Adrenal gland (tissue), 9 donors: ENCODE measurements at regions not wholly inside any gene's neighbourhood (a gene's known extent, or its start where the extent isn't known, plus 50 kb on each side); places are given as distances from the start of the nearest gene placed in this dataset.

ENCODE experiments used
- DNase-seq, 7 donors: peaks; one replicate each; pipeline ENCODE4 v3.0.0-alpha.2; 2019 to 2020
- H3K27ac ChIP-seq, 5 donors: fragments of 200-600 bp; sonication (generic) in 4 of 5; 1 replicate in 3 of 5; 2 replicates in 2 of 5; pipeline versions ENCODE4 v1.5.1 to v1.8.0; 2016 to 2020; ENCODE audit warnings: mild to moderate bottlenecking in 1 of 5
- H3K27me3 ChIP-seq: fragments of 200-600 bp; 2 replicates; pipeline ENCODE4 v1.8.0; 2021
- H3K36me3 ChIP-seq, 2 donors: fragments of 200-600 bp; replicated peaks in 1 of 2; 1 replicate in 1 of 2; 2 replicates in 1 of 2; pipeline versions ENCODE4 v1.5.1 to v1.8.0; 2018 to 2022
- H3K4me1 ChIP-seq, 2 donors: fragments of 200-600 bp; replicated peaks in 1 of 2; 1 replicate in 1 of 2; 2 replicates in 1 of 2; pipeline versions ENCODE4 v1.5.1 to v1.8.0; 2018 to 2021
- H3K4me3 ChIP-seq, 4 donors: fragments of 200-600 bp; sonication (generic) in 3 of 4; one replicate each; pipeline ENCODE4 v1.5.1; 2016 to 2018
- H3K9me3 ChIP-seq, 3 donors: fragments of 200-600 bp; sonication (generic) in 1 of 3; replicated peaks in 1 of 3; 1 replicate in 2 of 3; 2 replicates in 1 of 3; pipeline versions ENCODE4 v1.5.1 to v1.8.0; 2016 to 2021
- CTCF ChIP-seq, 6 experiments: fragments of 450-650 bp in 4 of 6; fragments of 200-600 bp in 2 of 6; sonication (generic) in 1 of 6; IDR thresholded peaks; 1 replicate in 5 of 6; 2 replicates in 1 of 6; pipeline versions ENCODE4 v1.5.1 to v1.8.0; 2016 to 2021; ENCODE audit warnings: antibody characterized with exemption in 6 of 6, mild to moderate bottlenecking in 2 of 6, moderate library complexity in 1 of 6
- POLR2A ChIP-seq, 2 donors: fragments of 450-650 bp; IDR thresholded peaks; one replicate each; pipeline ENCODE4 v1.6.1; 2017; ENCODE audit warnings: antibody characterized with exemption in 2 of 2, mild to moderate bottlenecking in 2 of 2, moderate library complexity in 1 of 2
- WGBS, 4 donors: extraction: QIAGEN DNeasy Blood & Tissue Kit in 2 of 4; methylation state at CpG; one replicate each; pipeline versions ENCODE4 v1.1.5 to v1.1.7; 2013 to 2017; 5-methylcytosine and 5-hydroxymethylcytosine counted together
- intact Hi-C, 2 donors: fragments of 100-400 bp; cut with DNase I; formaldehyde crosslinking; loops; one replicate each; pipeline versions ENCODE4 v1.14.1 to v1.15.0; 2022 to 2023
- donor health status: healthy with polysubstance abuse.
- donor health status: Bipolar disorder and iron deficiency.
- donor health status: DM: yes; HTN: yes; CAD: no.
- donor health status: DM: no; HTN: no; CAD: no.
- donor health status: DM: no; HTN: no; CAD: no.

GRCh38 chr1:5385096-5385799 is 607.0 kb downstream of the NPHP4 start:
- TF ChIP-seq CTCF (IDR thresholded peaks at IDR 0.05): no peak
- no peak for TF ChIP-seq POLR2A (IDR thresholded peaks at IDR 0.05)
- Histone ChIP-seq H3K27ac (no peak overlapping the region), H3K36me3 (no peaks in the 10 kb centered on the region), H3K9me3 (no peaks in the 10 kb centered on the region), H3K4me3 (no peak overlapping the region), H3K27me3 (peaks cover 8% of the 10 kb centered on the region), H3K4me1 (no peaks in the 10 kb centered on the region)
- intact Hi-C loops: no loop called here
- DNase-seq: no peak
- 65 to 74% (median 70%) methylated on average over 14 of the region's 14 CpGs for WGBS, 4 donors

GRCh38 chr1:5381491-5381890 is 610.7 kb downstream of the NPHP4 start:
- no peak for TF ChIP-seq POLR2A (IDR thresholded peaks at IDR 0.05)
- TF ChIP-seq CTCF (IDR thresholded peaks at IDR 0.05): no peak
- Histone ChIP-seq H3K27me3 (peaks cover 12% of the 10 kb centered on the region), H3K36me3 (no peaks in the 10 kb centered on the region), H3K9me3 (no peaks in the 10 kb centered on the region), H3K27ac (no peak overlapping the region), H3K4me3 (no peak overlapping the region), H3K4me1 (no peaks in the 10 kb centered on the region)
- intact Hi-C loops: no loop called here
- no peak for DNase-seq
- WGBS, 4 donors: 73 to 79% (median 75%) methylated on average over 7 of the region's 7 CpGs

- intact Hi-C loops: no loop called here
- no peak overlapping the region for H3K4me3 ChIP-seq
- no peaks in the 10 kb centered on the region for H3K9me3 ChIP-seq
- no peaks in the 10 kb centered on the region for H3K4me1 ChIP-seq
- H3K27me3 ChIP-seq: peaks cover 5% of the 10 kb centered on the region
- H3K36me3 ChIP-seq: no peaks in the 10 kb centered on the region
- no peak overlapping the region for H3K27ac ChIP-seq
- WGBS, 4 donors: 80 to 87% (median 82%) methylated on average over 12 of the region's 12 CpGs
- DNase-seq: peak in 1 of 7 donors; percentile 63
- TF ChIP-seq CTCF (IDR thresholded peaks at IDR 0.05) (no peak), POLR2A (IDR thresholded peaks at IDR 0.05) (no peak)
These were observed 613.0 kb downstream of the NPHP4 start for GRCh38 chr1:5379176-5379759.

DNA sequence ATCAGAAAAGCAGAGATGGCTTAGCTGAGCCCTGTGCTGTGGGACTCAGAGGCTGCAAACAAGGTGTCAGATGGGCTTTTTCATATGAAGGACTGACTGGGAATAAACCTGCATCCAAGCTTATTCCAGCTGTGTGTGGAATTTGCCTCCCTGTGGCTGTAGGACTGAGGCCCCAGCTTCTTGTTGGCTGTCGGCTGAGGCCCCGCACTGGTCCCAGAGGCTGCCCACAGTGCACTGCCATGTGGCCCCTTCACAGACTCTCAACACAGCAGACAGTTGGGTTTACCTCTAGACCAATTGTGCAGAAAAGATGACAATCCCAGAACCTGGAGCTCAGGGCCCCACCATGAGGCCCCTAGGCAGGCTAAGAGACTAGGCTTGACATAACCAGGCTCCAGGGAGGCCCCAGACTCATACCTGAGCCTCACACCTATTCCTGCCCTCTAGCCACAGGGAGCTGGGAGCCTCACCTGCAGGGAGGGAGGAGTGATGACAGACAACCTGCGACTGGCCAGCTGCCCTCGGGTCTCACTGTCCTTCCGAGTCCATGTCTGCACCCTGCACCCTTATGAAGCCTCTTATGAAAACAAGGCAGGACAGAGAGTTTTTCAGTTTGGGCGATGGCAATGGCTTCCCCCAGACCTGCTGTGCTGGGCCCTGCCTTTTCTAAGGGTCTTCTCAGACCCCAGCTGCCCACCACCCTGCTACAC is 615.5 kb downstream of the NPHP4 start:
- Histone ChIP-seq H3K27me3 (peaks cover 5% of the 10 kb centered on the region), H3K27ac (no peak overlapping the region), H3K36me3 (no peaks in the 10 kb centered on the region), H3K4me1 (no peaks in the 10 kb centered on the region), H3K9me3 (no peaks in the 10 kb centered on the region), H3K4me3 (no peak overlapping the region)
- no peak for TF ChIP-seq POLR2A (IDR thresholded peaks at IDR 0.05)
- no peak for DNase-seq
- intact Hi-C loops: no loop called here
- WGBS, 4 donors: 79 to 89% (median 82%) methylated on average over 3 to 6 of the region's 6 CpGs
